Activated CD4-positive, alpha-beta T cell treated with anti-CD3 and anti-CD28 coated beads for 36 hours (primary cell): ENCODE measurements at regions not wholly inside any gene's neighbourhood (a gene's known extent, or its start where the extent isn't known, plus 50 kb on each side); places are given as distances from the start of the nearest gene placed in this dataset.
A peak's percentile ranks its signal among the peaks of the same experiment; 100 is the strongest.

Experiments used
- ATAC-seq: fragments of 200-7000 bp; cut with Tn5 transposase; one replicate; pipeline ENCODE4 v1.10.0; 2021; ENCODE audit warnings: mild to moderate bottlenecking, moderate library complexity
- CTCF ChIA-PET: fragments of 350-600 bp; sonication (Branson Sonifier 250); formaldehyde crosslinking; loops from one replicate; lab custom pipeline; 2021; ENCODE audit warnings: antibody characterized with exemption; lab: Charles Lee
- POLR2A ChIA-PET: fragments of 350-600 bp; sonication (Branson Sonifier 250); formaldehyde crosslinking; loops from one replicate; lab custom pipeline; 2021; ENCODE audit warnings: antibody characterized with exemption, inconsistent platforms; lab: Charles Lee
- DNase-seq: peaks from one replicate; pipeline ENCODE4 v3.0.0-alpha.2; 2020
- H3K27ac Mint-ChIP-seq: one replicate; pipeline ENCODE4 v1.8.0; 2021; ENCODE audit warnings: mixed read lengths
- H3K27me3 Mint-ChIP-seq: one replicate; pipeline ENCODE4 v1.8.0; 2021; ENCODE audit warnings: mixed read lengths
- H3K36me3 Mint-ChIP-seq: one replicate; pipeline ENCODE4 v1.8.0; 2021; ENCODE audit warnings: low read depth, mixed read lengths
- H3K4me1 Mint-ChIP-seq: one replicate; pipeline ENCODE4 v1.8.0; 2021; ENCODE audit warnings: mixed read lengths
- H3K4me3 Mint-ChIP-seq: one replicate; pipeline ENCODE4 v1.8.0; 2021; ENCODE audit warnings: mild to moderate bottlenecking, moderate library complexity, mixed read lengths
- H3K9me3 Mint-ChIP-seq: one replicate; pipeline ENCODE4 v1.8.0; 2021; ENCODE audit warnings: low read depth, mixed read lengths
- intact Hi-C, 2 experiments: fragments of 100-400 bp; cut with DNase I in 1 of 2; cut with micrococcal nuclease in 1 of 2; formaldehyde crosslinking; loops; one replicate each; pipeline versions ENCODE4 v1.14.2 to v1.15.1; 2022 to 2024; cut with DNase I, micrococcal nuclease

- H3K27me3 Mint-ChIP-seq, result peaks cover 2% of the 10 kb centered on the region
- no peaks in the 10 kb centered on the region for H3K9me3 Mint-ChIP-seq
- intact Hi-C loops, result no loop called here
- ChIA-PET CTCF (interaction anchor here (0.7 kb wide), 1 partner anchor 132 kb away, joined by 3 read pairs; no protein-coding TSS in a partner anchor), POLR2A (interaction anchor here (0.9 kb wide), 1 partner anchor 26 kb away, joined by 3 read pairs; no protein-coding TSS in a partner anchor)
- H3K4me3 Mint-ChIP-seq, result no peak overlapping the region
- DNase-seq, result no peak
- H3K27ac Mint-ChIP-seq, result no peak overlapping the region
- H3K36me3 Mint-ChIP-seq, result no peaks in the 10 kb centered on the region
- ATAC-seq, result no peak
- H3K4me1 Mint-ChIP-seq, result peaks cover 11% of the 10 kb centered on the region
Measured at GRCh38 chr6:169963581-169964297, 212.3 kb downstream of the ERMARD start.

GRCh38 chr6:169962604-169963469, 211.4 kb downstream of the ERMARD start:
- ATAC-seq (no peak), DNase-seq (no peak)
- H3K4me1 Mint-ChIP-seq, result peaks cover 19% of the 10 kb centered on the region
- H3K36me3 Mint-ChIP-seq, result no peaks in the 10 kb centered on the region
- H3K27ac Mint-ChIP-seq, result peak overlapping the region; percentile 19
- ChIA-PET POLR2A (interaction anchor here (0.9 kb wide), 1 partner anchor 27 kb away, joined by 3 read pairs; no protein-coding TSS in a partner anchor), CTCF (interaction anchor here (0.7 to 1.1 kb wide), 4 partner anchors 12 to 569 kb away, joined by 3 read pairs; no protein-coding TSS in a partner anchor)
- peak overlapping the region; percentile 38 for H3K4me3 Mint-ChIP-seq
- H3K9me3 Mint-ChIP-seq, result no peaks in the 10 kb centered on the region
- intact Hi-C loops, result no loop called here
- H3K27me3 Mint-ChIP-seq, result peaks cover 2% of the 10 kb centered on the region

GRCh38 chr6:169961772-169962561, 210.5 kb downstream of the ERMARD start:
- ChIA-PET POLR2A (no interaction called here), CTCF (interaction anchor here (0.8 to 1.1 kb wide), 2 partner anchors 11 to 333 kb away, joined by 3 read pairs; no protein-coding TSS in a partner anchor)
- Mint-ChIP-seq H3K36me3 (no peaks in the 10 kb centered on the region), H3K4me3 (peak overlapping the region; percentile 38), H3K27me3 (peaks cover 2% of the 10 kb centered on the region), H3K9me3 (no peaks in the 10 kb centered on the region), H3K27ac (no peak overlapping the region), H3K4me1 (peaks cover 19% of the 10 kb centered on the region)
- intact Hi-C loops, result no loop called here
- DNase-seq (peak; percentile 51), ATAC-seq (peak; percentile 68)

- H3K36me3 Mint-ChIP-seq, result no peaks in the 10 kb centered on the region
- H3K4me1 Mint-ChIP-seq, result peaks cover 19% of the 10 kb centered on the region
- H3K27ac Mint-ChIP-seq, result peak overlapping the region; percentile 42
- POLR2A ChIA-PET, result interaction anchor here (0.5 kb wide), 1 partner anchor 459 kb away, joined by 4 read pairs; no protein-coding TSS in a partner anchor
- H3K9me3 Mint-ChIP-seq, result no peaks in the 10 kb centered on the region
- peaks cover 2% of the 10 kb centered on the region for H3K27me3 Mint-ChIP-seq
- ATAC-seq (no peak), DNase-seq (no peak)
- peak overlapping the region; percentile 31 for H3K4me3 Mint-ChIP-seq
- intact Hi-C loops, result no loop called here
- CTCF ChIA-PET, result no interaction called here
Measured at GRCh38 chr6:169960886-169961611, 209.6 kb downstream of the ERMARD start.

- Mint-ChIP-seq H3K4me3 (no peak overlapping the region), H3K36me3 (no peaks in the 10 kb centered on the region), H3K4me1 (peaks cover 19% of the 10 kb centered on the region), H3K27ac (no peak overlapping the region), H3K9me3 (no peaks in the 10 kb centered on the region), H3K27me3 (peaks cover 2% of the 10 kb centered on the region)
- ATAC-seq (no peak), DNase-seq (no peak)
- POLR2A ChIA-PET, result interaction anchor here (0.5 kb wide), 1 partner anchor 460 kb away, joined by 4 read pairs; no protein-coding TSS in a partner anchor
- intact Hi-C loops, result no loop called here
- CTCF ChIA-PET, result no interaction called here
Measured at GRCh38 chr6:169960521-169960885, 209.1 kb downstream of the ERMARD start.

- Mint-ChIP-seq H3K27ac (no peak overlapping the region), H3K9me3 (no peaks in the 10 kb centered on the region), H3K4me1 (peaks cover 19% of the 10 kb centered on the region), H3K4me3 (no peak overlapping the region), H3K36me3 (no peaks in the 10 kb centered on the region), H3K27me3 (peaks cover 2% of the 10 kb centered on the region)
- no peak for ATAC-seq
- no peak for DNase-seq
- CTCF ChIA-PET, result interaction anchor here (0.6 to 1.1 kb wide), 2 partner anchors 9 to 326 kb away, joined by 3 to 5 read pairs; no protein-coding TSS in a partner anchor
- intact Hi-C loops, result no loop called here
- POLR2A ChIA-PET, result no interaction called here
Measured at GRCh38 chr6:169960003-169960344, 208.6 kb downstream of the ERMARD start.

GRCh38 chr6:169959136-169960002, 207.9 kb downstream of the ERMARD start:
- CTCF ChIA-PET, result interaction anchor here (0.6 to 1.1 kb wide), 2 partner anchors 8 to 327 kb away, joined by 3 to 5 read pairs; no protein-coding TSS in a partner anchor

GRCh38 chr6:169958510-169958909, 207.1 kb downstream of the ERMARD start:
- no peaks in the 10 kb centered on the region for H3K9me3 Mint-ChIP-seq
- no peaks in the 10 kb centered on the region for H3K36me3 Mint-ChIP-seq
- H3K4me3 Mint-ChIP-seq, result no peak overlapping the region
- peaks cover 19% of the 10 kb centered on the region for H3K4me1 Mint-ChIP-seq
- ChIA-PET CTCF (no interaction called here), POLR2A (interaction anchor here (0.6 kb wide), 1 partner anchor 121 kb away, joined by 3 read pairs; no protein-coding TSS in a partner anchor)
- intact Hi-C loops, result no loop called here
- ATAC-seq (no peak), DNase-seq (no peak)
- peaks cover 2% of the 10 kb centered on the region for H3K27me3 Mint-ChIP-seq
- no peak overlapping the region for H3K27ac Mint-ChIP-seq

More at GRCh38 chr6:169959136-169960002, 207.9 kb downstream of the ERMARD start:
- POLR2A ChIA-PET, result no interaction called here
- Mint-ChIP-seq H3K36me3 (no peaks in the 10 kb centered on the region), H3K27me3 (peaks cover 2% of the 10 kb centered on the region), H3K4me3 (no peak overlapping the region), H3K9me3 (no peaks in the 10 kb centered on the region), H3K27ac (peak overlapping the region; percentile 37), H3K4me1 (peaks cover 19% of the 10 kb centered on the region)
- DNase-seq, result peak; percentile 66
- ATAC-seq, result peak; percentile 82
- intact Hi-C loops, result no loop called here

- DNase-seq (no peak), ATAC-seq (no peak)
- CTCF ChIA-PET, result no interaction called here
- Mint-ChIP-seq H3K27me3 (peaks cover 2% of the 10 kb centered on the region), H3K4me1 (peaks cover 19% of the 10 kb centered on the region), H3K4me3 (no peak overlapping the region), H3K27ac (no peak overlapping the region), H3K9me3 (no peaks in the 10 kb centered on the region), H3K36me3 (no peaks in the 10 kb centered on the region)
- intact Hi-C loops, result no loop called here
- POLR2A ChIA-PET, result interaction anchor here (0.6 kb wide), 1 partner anchor 122 kb away, joined by 3 read pairs; no protein-coding TSS in a partner anchor
Measured at GRCh38 chr6:169957351-169957963, 206.0 kb downstream of the ERMARD start.
